Smooth muscle cell (in vitro differentiated cells): ENCODE measurements at regions not wholly inside any gene's neighbourhood (a gene's known extent, or its start where the extent isn't known, plus 50 kb on each side); places are given as distances from the start of the nearest gene placed in this dataset.

ENCODE experiments used
- DNase-seq: peaks from one replicate; lab custom pipeline; 2025; ENCODE audit not compliant: unreplicated experiment; lab: John Stamatoyannopoulos, UW
- H2AFZ ChIP-seq: fragments of 200-600 bp; sonication (generic); 2 replicates; pipeline ENCODE4 v1.6.0; 2016; ENCODE audit warnings: antibody characterized with exemption, low read depth, mild to moderate bottlenecking
- H3F3A ChIP-seq: fragments of 200-600 bp; sonication (generic); 2 replicates; pipeline ENCODE4 v1.6.0; 2017; ENCODE audit warnings: antibody characterized with exemption, low read depth
- H3K27ac ChIP-seq: fragments of 200-600 bp; sonication (generic); 2 replicates; pipeline ENCODE4 v1.5.1; 2016; ENCODE audit warnings: low read depth, mild to moderate bottlenecking
- H3K27me3 ChIP-seq: fragments of 200-600 bp; sonication (generic); 2 replicates; pipeline ENCODE4 v1.6.1; 2016; ENCODE audit warnings: low read depth, mild to moderate bottlenecking
- H3K36me3 ChIP-seq: fragments of 200-600 bp; sonication (generic); 2 replicates; pipeline ENCODE4 v1.5.1; 2016; ENCODE audit warnings: low read depth
- H3K4me1 ChIP-seq: fragments of 200-600 bp; sonication (generic); 2 replicates; pipeline ENCODE4 v1.5.1; 2016; ENCODE audit warnings: low read depth
- H3K4me2 ChIP-seq: fragments of 200-600 bp; sonication (generic); 2 replicates; pipeline ENCODE4 v1.6.0; 2016; ENCODE audit warnings: mild to moderate bottlenecking
- H3K4me3 ChIP-seq: fragments of 200-600 bp; sonication (generic); 2 replicates; pipeline ENCODE4 v1.5.1; 2016; ENCODE audit warnings: mild to moderate bottlenecking
- H3K79me2 ChIP-seq: fragments of 200-600 bp; sonication (generic); 2 replicates; pipeline ENCODE4 v1.6.0; 2016; ENCODE audit warnings: low read depth, mild to moderate bottlenecking
- H3K9ac ChIP-seq: fragments of 200-600 bp; sonication (generic); 2 replicates; pipeline ENCODE4 v1.6.0; 2016; ENCODE audit warnings: low read depth
- H3K9me3 ChIP-seq: fragments of 200-600 bp; sonication (generic); replicated peaks from 2 replicates; pipeline ENCODE4 v1.5.1; 2016; ENCODE audit warnings: low read depth
- H4K20me1 ChIP-seq: fragments of 200-600 bp; sonication (generic); 2 replicates; pipeline ENCODE4 v1.6.0; 2016; ENCODE audit warnings: low read depth
- WGBS: methylation state at CpG from one replicate; pipeline ENCODE4 v1.1.7; 2016; ENCODE audit warnings: low lambda C conversion rate; 5-methylcytosine and 5-hydroxymethylcytosine counted together
- TF ChIP-seq, protein P1 (sequence below): fragments of 200-600 bp; sonication (generic); IDR thresholded peaks from 2 replicates; pipeline ENCODE4 v1.5.1; 2017; ENCODE audit warnings: borderline replicate concordance, mild to moderate bottlenecking, antibody characterized with exemption; ENCODE audit not compliant: insufficient read depth, poor library complexity, severe bottlenecking

DNA sequence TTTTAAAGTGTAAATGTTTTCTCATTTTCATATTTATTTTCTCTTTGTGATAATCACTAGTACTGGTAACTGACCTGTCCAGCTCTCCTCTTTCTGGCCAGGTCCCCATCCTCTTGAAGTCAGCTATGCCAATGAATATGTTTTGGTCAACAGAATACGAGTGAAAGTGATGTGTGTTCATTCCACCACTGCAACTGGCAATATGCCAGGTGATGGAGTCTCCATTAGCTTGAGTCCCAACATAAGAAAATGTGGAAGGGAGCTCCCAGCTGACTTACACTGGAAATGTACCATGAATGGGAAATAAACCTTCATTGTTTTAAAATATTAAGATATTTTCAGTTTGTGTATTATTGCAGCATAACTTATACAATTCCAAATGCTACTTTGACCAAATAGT, 75.8 kb downstream of the CCDC34 start:
- H2AFZ ChIP-seq, result no peak overlapping the region
- H3K9me3 ChIP-seq, result no peaks in the 10 kb centered on the region
- H4K20me1 ChIP-seq, result no peaks in the 10 kb centered on the region
- H3K9ac ChIP-seq, result no peak overlapping the region
- DNase-seq, result no peak
- H3K4me2 ChIP-seq, result no peak overlapping the region
- TF ChIP-seq, protein P1, sequence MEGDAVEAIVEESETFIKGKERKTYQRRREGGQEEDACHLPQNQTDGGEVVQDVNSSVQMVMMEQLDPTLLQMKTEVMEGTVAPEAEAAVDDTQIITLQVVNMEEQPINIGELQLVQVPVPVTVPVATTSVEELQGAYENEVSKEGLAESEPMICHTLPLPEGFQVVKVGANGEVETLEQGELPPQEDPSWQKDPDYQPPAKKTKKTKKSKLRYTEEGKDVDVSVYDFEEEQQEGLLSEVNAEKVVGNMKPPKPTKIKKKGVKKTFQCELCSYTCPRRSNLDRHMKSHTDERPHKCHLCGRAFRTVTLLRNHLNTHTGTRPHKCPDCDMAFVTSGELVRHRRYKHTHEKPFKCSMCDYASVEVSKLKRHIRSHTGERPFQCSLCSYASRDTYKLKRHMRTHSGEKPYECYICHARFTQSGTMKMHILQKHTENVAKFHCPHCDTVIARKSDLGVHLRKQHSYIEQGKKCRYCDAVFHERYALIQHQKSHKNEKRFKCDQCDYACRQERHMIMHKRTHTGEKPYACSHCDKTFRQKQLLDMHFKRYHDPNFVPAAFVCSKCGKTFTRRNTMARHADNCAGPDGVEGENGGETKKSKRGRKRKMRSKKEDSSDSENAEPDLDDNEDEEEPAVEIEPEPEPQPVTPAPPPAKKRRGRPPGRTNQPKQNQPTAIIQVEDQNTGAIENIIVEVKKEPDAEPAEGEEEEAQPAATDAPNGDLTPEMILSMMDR, result no peak
- no peaks in the 10 kb centered on the region for H3F3A ChIP-seq
- WGBS, result 81% methylated on average over 1 of the region's 1 CpG
- H3K79me2 ChIP-seq, result no peaks in the 10 kb centered on the region
- H3K36me3 ChIP-seq, result no peaks in the 10 kb centered on the region
- H3K4me1 ChIP-seq, result no peaks in the 10 kb centered on the region
- no peaks in the 10 kb centered on the region for H3K27me3 ChIP-seq
- no peak overlapping the region for H3K4me3 ChIP-seq
- no peak overlapping the region for H3K27ac ChIP-seq

GRCh38 chr11:27285761-27286160, 77.3 kb downstream of the CCDC34 start:
- TF ChIP-seq, protein P1, result no peak

DNA sequence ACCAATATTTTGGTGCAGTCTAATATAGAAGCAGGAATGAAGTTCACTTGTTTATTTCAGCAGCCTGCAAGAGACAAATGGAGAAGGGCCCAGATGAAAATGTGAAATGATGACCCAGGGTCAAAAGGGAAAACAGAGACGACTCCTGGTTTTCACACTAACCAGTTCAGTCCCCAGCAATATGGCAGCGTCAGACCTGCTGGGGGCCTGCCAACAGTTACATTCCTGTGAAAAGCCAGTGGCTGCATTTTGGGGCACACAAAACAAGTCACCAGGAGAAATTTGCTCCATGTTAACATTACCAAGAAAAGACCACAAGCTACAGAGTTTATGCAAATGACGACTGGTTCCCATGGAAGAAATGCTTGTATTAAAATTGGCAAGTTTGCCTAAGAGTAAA, 80.2 kb downstream of the CCDC34 start:
- Histone ChIP-seq H4K20me1 (no peaks in the 10 kb centered on the region), H3F3A (peaks cover 4% of the 10 kb centered on the region), H3K79me2 (no peaks in the 10 kb centered on the region), H3K27ac (no peak overlapping the region), H3K9ac (no peak overlapping the region), H3K36me3 (no peaks in the 10 kb centered on the region), H3K4me3 (no peak overlapping the region), H3K27me3 (no peaks in the 10 kb centered on the region), H3K9me3 (no peaks in the 10 kb centered on the region), H3K4me2 (no peak overlapping the region), H2AFZ (no peak overlapping the region), H3K4me1 (no peaks in the 10 kb centered on the region)
- no peak for DNase-seq
- 83% methylated on average over 3 of the region's 3 CpGs for WGBS
- TF ChIP-seq, protein P1, result no peak

More at GRCh38 chr11:27285761-27286160, 77.3 kb downstream of the CCDC34 start:
- Histone ChIP-seq H3K4me1 (no peaks in the 10 kb centered on the region), H2AFZ (no peak overlapping the region), H3K9me3 (no peaks in the 10 kb centered on the region), H3K9ac (no peak overlapping the region), H3K36me3 (no peaks in the 10 kb centered on the region), H4K20me1 (no peaks in the 10 kb centered on the region), H3K27ac (no peak overlapping the region), H3F3A (peaks cover 4% of the 10 kb centered on the region), H3K4me3 (no peak overlapping the region), H3K79me2 (no peaks in the 10 kb centered on the region), H3K27me3 (no peaks in the 10 kb centered on the region), H3K4me2 (no peak overlapping the region)
- DNase-seq, result no peak
- 54% methylated on average over 3 of the region's 3 CpGs for WGBS

- peaks cover 4% of the 10 kb centered on the region for H3F3A ChIP-seq
- H3K27ac ChIP-seq, result no peak overlapping the region
- no peaks in the 10 kb centered on the region for H4K20me1 ChIP-seq
- H3K9ac ChIP-seq, result no peak overlapping the region
- no peak overlapping the region for H3K4me2 ChIP-seq
- WGBS, result 63% methylated on average over 9 of the region's 9 CpGs
- H2AFZ ChIP-seq, result no peak overlapping the region
- H3K36me3 ChIP-seq, result no peaks in the 10 kb centered on the region
- DNase-seq, result no peak
- no peaks in the 10 kb centered on the region for H3K4me1 ChIP-seq
- TF ChIP-seq, protein P1, result no peak
- no peaks in the 10 kb centered on the region for H3K79me2 ChIP-seq
- no peaks in the 10 kb centered on the region for H3K27me3 ChIP-seq
- no peak overlapping the region for H3K4me3 ChIP-seq
- H3K9me3 ChIP-seq, result no peaks in the 10 kb centered on the region
These were observed 81.0 kb downstream of the CCDC34 start for GRCh38 chr11:27281740-27282590.
